GF-D8 (cell line): ENCODE measurements at regions not wholly inside any gene's neighbourhood (a gene's known extent, or its start where the extent isn't known, plus 50 kb on each side); places are given as distances from the start of the nearest gene placed in this dataset.
A peak's percentile ranks its signal among the peaks of the same experiment; 100 is the strongest.
"Not testable (repeated sequence)": the region's sequence is repeated elsewhere in the genome, so short reads cannot be mapped to it uniquely, and the experiment has no call there.

ENCODE experiments used
- DNase-seq: peaks from one replicate; lab custom pipeline; 2025; lab: John Stamatoyannopoulos, UW

GRCh38 chr21:9788281-9788680 is 733.1 kb upstream of the TPTE start:
- not testable (repeated sequence) for DNase-seq

GRCh38 chr21:9790354-9790753 is 731.0 kb upstream of the TPTE start:
- DNase-seq = not testable (repeated sequence)

- DNase-seq = peak; percentile 60
These were observed 729.9 kb upstream of the TPTE start for GRCh38 chr21:9791453-9791852.

GRCh38 chr21:9795291-9795690 is 726.1 kb upstream of the TPTE start:
- not testable (repeated sequence) for DNase-seq

- not testable (repeated sequence) for DNase-seq
These were observed 725.1 kb upstream of the TPTE start for GRCh38 chr21:9796293-9796692.

GRCh38 chr21:9807675-9808074 is 713.7 kb upstream of the TPTE start:
- DNase-seq = not testable (repeated sequence)

- DNase-seq = not testable (repeated sequence)
These were observed 710.0 kb upstream of the TPTE start for GRCh38 chr21:9811223-9812004.

GRCh38 chr21:9812507-9812906 is 708.9 kb upstream of the TPTE start:
- not testable (repeated sequence) for DNase-seq

GRCh38 chr21:9813894-9814814 is 707.2 kb upstream of the TPTE start:
- not testable (repeated sequence) for DNase-seq

GRCh38 chr21:9815181-9815789 is 706.1 kb upstream of the TPTE start:
- DNase-seq = not testable (repeated sequence)

GRCh38 chr21:9816734-9817334 is 704.5 kb upstream of the TPTE start:
- DNase-seq = not testable (repeated sequence)

- not testable (repeated sequence) for DNase-seq
These were observed 703.4 kb upstream of the TPTE start for GRCh38 chr21:9817841-9818441.

GRCh38 chr21:9819549-9820192 is 701.7 kb upstream of the TPTE start:
- DNase-seq = not testable (repeated sequence)

- DNase-seq = not testable (repeated sequence)
These were observed 700.8 kb upstream of the TPTE start for GRCh38 chr21:9820579-9820978.

GRCh38 chr21:9821472-9821871 is 699.9 kb upstream of the TPTE start:
- DNase-seq = not testable (repeated sequence)

GRCh38 chr21:9822093-9822820 is 699.1 kb upstream of the TPTE start:
- not testable (repeated sequence) for DNase-seq

- not testable (repeated sequence) for DNase-seq
These were observed 697.9 kb upstream of the TPTE start for GRCh38 chr21:9823197-9824157.

- DNase-seq = not testable (repeated sequence)
These were observed 690.6 kb upstream of the TPTE start for GRCh38 chr21:9830801-9831200.

- DNase-seq = not testable (repeated sequence)
These were observed 688.6 kb upstream of the TPTE start for GRCh38 chr21:9832751-9833150.
